Stimulated activated CD8-positive, alpha-beta memory T cell treated with anti-CD3 and anti-CD28 coated beads, Interleukin-12 subunit alpha, Interleukin-12 subunit beta, amount 100 ng/mL, for 1 hour (primary cell): ENCODE measurements at regions not wholly inside any gene's neighbourhood (a gene's known extent, or its start where the extent isn't known, plus 50 kb on each side); places are given as distances from the start of the nearest gene placed in this dataset.
"Not testable (repeated sequence)": the region's sequence is repeated elsewhere in the genome, so short reads cannot be mapped to it uniquely, and the experiment has no call there.

ENCODE experiments used
- DNase-seq: peaks from one replicate; pipeline ENCODE4 v3.0.0-alpha.2; 2020; ENCODE audit warnings: low read depth

DNA sequence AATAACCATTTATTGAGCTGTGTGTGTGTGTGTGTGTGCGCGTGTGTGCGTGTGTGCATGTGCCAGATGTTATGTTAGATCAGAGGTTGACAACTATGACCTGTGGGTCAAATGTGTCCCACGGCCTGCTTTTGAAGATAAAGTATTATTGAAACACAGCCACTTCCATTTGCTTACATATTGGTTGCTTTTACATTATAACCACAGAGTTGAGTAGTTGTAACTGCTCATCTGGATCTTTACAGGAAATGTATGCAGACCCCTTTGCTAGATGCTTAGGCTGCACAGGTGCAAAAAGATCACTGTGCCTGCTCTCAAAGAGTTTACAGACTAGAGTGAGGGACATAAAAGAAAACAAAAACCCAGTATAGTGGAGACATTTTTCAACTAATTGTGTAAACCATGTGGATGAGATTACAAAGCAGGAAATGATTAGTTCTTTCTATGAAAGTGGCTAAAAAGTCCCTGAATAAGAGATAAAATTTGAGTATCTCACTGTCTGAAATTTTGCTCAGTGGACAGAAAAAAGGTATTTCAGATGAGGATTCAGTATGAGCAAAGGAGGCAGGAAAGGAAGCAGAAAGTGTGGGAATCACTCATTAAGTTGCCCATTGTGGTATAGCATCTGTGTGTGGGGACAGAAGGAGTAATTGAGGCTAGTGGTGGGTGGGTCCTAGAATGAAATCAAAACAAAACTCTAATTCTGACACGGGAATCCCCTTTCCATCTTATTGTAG, 188.4 kb downstream of the PAH start:
- no peak for DNase-seq

DNA sequence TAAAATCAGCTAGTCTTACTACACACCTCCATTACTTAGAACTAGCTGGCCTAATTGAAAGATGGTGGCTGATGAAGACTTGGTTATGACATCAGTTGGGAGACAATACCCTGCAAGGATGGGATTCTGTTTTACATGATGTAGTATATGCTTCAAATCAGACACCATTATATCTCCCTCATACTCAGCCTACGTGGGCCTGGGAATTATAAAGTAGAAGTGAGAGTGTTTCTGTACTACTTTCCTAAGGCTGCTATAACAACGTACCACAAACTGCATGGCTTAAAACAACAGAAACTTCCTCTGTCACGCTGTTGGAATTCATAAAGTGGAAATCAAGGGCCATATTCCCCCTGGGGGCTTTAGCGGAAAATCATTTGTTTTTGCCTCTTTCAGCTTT, 190.4 kb downstream of the PAH start:
- no peak for DNase-seq

GRCh38 chr12:102722147-102722546, 194.9 kb downstream of the PAH start:
- DNase-seq, result no peak

GRCh38 chr12:102708108-102708507, 208.9 kb downstream of the PAH start:
- DNase-seq, result no peak

DNA sequence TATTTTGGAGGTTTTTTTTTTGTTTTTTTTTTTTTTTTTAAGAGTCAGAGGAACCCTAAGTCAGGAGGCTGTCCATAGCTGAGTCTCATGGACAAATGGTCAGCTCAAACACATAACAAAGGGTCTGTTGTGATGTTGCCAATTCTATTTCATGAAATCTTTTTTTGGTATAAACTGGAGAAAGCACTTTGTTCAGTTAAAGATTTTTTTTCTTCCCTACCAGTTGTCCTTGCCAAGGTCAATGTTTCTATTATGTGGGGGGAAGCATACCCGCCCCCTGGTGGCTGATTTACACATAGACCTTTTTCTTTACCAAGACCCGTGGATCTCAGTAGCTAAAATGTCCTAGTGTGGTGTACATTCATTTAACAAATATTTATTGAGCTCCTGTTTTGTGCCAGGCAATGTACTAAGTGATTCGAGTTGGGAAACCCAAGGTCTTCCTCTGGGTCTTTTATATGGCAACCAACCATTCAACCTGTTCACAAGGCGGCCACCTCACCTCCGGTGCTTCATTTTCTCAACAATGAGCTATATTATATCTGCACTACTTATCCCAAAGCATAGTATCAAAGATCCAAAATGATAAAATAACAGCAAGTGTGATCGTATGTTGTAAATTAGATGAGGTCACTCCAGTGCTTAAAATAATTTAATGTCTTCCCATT, 214.5 kb downstream of the PAH start:
- no peak for DNase-seq

DNA sequence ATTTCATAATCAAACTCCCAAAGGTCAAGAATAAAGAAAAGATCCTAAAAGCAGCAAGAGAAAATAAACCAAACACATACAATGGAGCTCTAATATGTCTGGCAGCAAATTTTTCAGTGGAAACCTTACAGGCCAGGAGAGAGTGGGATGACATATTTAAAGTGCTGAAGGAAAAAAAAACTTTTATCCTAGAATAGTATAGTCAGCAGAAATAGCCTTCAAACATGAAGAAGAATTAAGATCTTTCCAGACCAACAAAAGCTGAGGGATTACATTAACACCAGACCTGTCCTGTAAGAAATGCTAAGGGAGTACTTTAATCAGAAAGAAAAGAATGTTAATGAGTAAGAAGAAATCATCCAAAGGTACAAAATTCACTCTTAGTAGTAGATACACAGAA, 215.7 kb upstream of the IGF1 start:
- no peak for DNase-seq

DNA sequence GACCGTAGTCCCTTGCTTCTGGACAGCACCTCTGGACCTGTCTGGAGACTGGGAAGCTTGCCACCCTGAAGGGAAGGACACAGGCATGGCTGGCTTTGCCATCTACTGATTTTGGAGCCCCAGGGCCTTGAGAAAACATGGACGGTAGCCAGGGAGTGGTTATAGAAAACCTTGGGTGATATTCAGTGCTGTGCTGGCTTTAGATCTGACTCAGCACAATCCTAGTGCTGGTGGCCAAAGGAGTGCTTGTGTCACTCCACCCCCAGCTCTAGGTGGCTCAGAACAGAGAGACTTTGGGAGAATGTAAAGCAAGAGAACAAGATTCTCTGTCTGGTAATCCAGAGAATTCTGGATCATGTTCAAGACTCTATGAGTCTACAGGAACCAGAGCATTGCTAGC, 214.5 kb upstream of the IGF1 start:
- DNase-seq, result no peak

- DNase-seq, result no peak
Measured at GRCh38 chr12:102691773-102692555, 211.6 kb upstream of the IGF1 start.

DNA sequence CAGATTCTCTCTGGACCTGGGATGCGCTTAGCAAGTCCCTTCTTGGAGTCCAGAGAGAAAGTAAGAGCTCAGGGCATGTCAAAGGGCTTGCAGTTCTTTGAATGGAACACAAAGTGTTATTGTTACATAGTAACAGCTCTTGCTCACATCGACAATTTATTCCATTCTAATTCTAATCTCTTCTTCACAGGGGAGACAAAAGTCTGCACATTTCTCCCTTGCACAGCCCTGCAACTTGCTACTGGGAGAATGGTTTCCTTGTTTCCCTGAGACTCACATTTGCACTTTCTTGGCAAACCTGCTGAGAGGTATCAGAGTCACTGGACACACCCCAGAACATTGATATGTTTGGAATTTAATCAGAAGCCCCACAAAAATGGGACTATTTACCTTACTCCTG, 209.9 kb upstream of the IGF1 start:
- DNase-seq, result no peak

DNA sequence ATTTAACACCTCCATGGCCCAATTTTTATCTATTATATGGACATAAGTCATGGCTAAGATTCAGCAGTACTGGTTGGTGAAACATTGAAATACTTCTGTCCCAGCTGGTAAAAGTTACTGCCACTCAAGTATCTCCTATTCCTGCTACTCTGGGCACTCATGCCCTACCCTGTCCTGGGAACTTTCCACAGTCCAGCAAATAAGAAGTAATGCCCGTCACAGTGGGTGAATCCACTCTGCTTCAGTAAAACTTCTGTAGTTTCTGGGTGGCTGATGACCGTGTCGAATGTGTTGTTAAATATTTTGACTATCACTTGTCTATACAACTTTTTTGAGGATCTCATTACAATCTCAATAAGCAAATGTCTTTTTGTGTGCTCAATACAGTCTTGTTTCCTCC, 209.3 kb upstream of the IGF1 start:
- no peak for DNase-seq

- DNase-seq, result no peak
Measured at GRCh38 chr12:102687523-102687922, 207.2 kb upstream of the IGF1 start.

- DNase-seq, result no peak
Measured at GRCh38 chr12:102685841-102686240, 205.5 kb upstream of the IGF1 start.

DNA sequence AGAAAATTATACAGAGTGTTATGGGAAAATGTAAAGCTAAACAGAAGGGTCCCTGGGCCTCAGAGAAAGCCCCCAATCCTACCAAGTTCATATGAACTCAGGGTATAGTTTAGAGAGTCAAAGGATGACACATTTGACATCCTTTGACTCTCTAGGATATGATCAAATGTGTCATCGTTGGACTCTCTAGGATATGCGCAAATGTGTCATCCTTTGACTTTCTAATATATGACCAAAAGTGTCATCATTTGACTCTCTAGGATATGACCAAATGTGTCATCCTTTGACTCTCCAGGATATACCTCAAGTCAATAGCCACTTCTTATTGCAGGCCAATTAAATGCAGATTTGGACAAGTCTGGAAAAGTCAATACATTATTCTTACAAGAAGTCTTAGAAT, 204.8 kb upstream of the IGF1 start:
- no peak for DNase-seq

DNA sequence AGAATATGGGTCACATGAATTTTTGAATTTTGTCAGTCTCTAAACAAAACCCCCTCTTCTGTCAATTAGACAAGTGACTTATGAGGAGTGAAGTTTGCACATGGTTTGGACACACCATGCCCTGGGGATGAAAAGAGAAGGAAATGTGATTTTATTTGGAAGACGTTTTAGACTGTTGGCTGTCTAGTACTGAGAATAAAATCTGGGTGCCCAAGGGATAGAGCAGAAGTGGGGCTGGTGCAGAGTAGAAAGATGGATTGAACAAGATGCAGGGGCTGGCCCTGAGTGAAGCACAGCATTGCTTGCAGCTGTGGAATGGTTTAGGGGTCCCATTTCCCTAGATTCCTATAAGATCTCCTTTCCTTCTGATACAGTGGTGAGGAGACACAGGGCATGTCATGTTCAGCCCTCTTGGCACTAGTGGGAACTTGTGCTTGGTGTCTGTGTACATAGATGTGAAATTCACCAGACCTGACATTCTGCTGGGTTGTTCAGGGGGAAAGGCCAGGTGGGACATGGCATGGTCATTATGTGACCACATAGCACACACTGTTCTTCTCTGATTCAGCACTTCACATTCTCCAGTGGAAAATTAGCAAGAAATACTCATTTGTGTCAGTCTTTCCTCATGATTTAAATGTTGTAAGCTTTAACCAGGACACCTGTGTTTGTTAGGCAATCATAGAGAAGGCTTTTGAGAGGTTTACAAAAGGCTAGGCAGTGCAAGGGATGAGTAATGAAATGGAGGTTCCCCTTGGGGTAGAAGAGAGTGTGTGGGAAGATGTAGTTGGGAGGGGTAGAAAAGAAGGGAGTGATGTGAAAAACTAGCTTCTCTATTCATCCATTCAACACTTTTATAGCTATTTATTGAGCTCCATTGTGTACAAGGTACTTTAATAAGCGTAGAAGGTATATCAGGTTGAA, 202.3 kb upstream of the IGF1 start:
- DNase-seq, result no peak

DNA sequence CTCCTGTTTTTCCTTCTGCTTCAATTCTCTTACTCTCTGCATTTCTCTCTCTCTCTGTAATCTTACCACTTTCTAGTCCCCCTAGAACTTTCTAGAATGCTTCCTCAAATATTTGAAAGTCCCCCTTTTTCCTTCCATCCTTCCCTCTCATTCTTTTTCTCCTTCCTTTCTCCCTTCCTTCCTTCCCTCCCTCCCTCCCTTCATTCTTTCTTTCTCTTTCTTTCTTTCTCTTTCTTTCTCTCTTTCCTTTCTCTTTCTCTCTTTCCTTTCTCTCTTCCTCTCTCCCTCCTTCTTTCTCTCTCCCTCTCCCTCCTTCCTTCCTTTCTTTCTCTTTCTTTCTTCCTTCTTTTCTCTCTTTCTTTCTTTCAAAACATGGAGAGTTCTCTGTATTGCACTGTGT, 201.4 kb upstream of the IGF1 start:
- DNase-seq, result no peak

GRCh38 chr12:102681309-102681708, 200.9 kb upstream of the IGF1 start:
- no peak for DNase-seq

DNA sequence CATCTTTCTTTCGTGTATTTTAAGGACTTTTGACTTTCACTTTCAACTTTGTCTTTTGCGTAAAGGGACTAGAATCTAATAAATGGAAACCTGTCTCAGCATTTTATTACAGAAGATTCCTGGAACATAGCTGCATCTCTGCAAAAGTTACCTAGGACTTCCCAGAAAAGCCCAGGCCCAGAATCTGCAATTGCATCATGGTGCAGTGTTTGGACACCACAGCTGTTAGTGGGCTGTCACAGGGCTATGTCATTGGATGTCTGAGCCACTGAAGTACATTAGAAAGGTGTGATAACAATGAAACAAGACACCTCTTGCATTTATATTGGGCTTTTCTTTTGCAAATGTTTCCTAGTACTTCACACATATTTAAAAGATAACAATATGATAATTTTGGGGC, 199.9 kb upstream of the IGF1 start:
- DNase-seq, result no peak

DNA sequence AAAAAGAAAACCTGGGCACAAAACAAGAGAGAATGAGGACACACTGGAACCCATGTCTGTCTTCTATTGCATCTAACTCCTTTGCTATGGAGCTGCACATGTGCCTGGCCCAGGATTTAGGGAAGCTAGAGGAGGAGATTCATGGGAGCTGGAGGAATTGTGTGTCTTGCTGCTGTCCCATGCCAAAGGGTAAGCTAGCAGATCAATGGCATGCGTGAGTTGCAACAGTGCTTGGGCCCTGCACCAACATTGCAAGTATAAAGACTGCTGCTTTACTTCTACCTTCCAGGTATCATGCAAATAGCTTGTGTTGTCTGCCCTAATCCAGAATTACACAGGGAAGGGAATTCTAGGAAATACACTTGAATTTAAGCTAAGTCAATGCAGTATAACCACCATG, 196.4 kb upstream of the IGF1 start:
- DNase-seq, result no peak

DNA sequence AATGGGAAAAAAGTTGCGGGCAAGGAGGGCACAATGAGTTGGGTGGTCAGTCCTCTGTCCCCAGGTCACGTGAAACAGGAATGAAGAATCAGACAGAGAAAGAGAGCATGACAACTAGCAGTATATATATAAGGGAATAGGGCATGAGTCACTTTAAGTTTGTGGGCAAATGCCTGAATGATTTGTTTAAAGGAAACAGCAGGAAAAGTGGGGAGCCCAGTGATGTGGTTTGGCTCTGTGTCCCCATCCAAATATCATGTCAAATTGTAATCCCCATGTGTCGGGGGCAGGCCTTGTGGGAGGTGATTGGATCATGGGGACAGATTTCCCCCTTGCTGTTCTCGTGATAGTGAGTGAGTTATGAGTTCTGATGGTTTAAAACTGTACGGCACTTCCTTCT, 195.3 kb upstream of the IGF1 start:
- DNase-seq, result no peak

GRCh38 chr12:102673606-102674005, 193.2 kb upstream of the IGF1 start:
- no peak for DNase-seq

GRCh38 chr12:102672212-102672611, 191.8 kb upstream of the IGF1 start:
- DNase-seq, result not testable (repeated sequence)

- DNase-seq, result no peak
Measured at GRCh38 chr12:102669056-102669455, 188.7 kb upstream of the IGF1 start.
